ENCODE measurements at regions not wholly inside any gene's neighbourhood (a gene's known extent, or its start where the extent isn't known, plus 50 kb on each side); places are given as distances from the start of the nearest gene placed in this dataset.

- FAIRE-seq (peak; percentile 65), DNase-seq (ENCODE audit: low spot score) (no peak)
Measured at GRCh38 chr7:17230099-17230807, 68.2 kb upstream of the AHR start.

- no peak for DNase-seq (ENCODE audit: low spot score)
- no peak for FAIRE-seq
Measured at GRCh38 chr7:17233603-17234002, 64.8 kb upstream of the AHR start.

GRCh38 chr7:17234030-17234397 lies 64.4 kb upstream of the AHR start:
- DNase-seq (ENCODE audit: low spot score) (peak; percentile 41), FAIRE-seq (no peak)

DNA sequence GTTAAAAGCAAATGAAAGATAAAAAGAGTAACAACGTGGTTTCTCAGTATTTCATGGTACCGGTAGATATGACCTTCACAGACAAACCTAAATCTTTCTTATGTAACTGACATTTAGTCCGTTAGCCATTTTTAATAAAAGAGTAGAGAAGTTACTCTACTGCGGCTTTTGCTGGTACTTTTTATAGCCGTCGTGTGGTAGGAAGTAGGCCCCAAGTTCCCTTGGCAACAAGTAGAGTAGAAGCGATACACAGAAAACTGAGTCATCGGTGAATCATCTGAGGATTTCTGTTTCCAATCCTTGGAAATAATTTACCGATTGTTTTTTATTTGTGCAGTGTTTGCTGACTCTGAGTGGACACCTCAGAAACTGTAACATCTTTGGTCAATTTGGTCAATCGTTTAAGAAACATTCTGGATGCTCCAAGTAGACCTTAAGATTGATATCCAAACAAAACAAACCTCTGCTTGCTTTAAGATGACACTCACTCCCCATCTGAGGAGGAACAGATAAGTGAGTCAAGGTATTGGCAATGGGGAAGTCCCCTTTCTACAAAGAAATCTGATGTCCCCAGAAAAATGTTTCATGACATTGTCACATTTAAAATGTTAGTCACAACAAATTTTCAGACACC lies 63.9 kb upstream of the AHR start:
- FAIRE-seq (no peak), DNase-seq (ENCODE audit: low spot score) (peak; percentile 78)

- DNase-seq (ENCODE audit: low spot score): no peak
- no peak for FAIRE-seq
Measured at GRCh38 chr7:17236171-17236570, 62.3 kb upstream of the AHR start.

DNA sequence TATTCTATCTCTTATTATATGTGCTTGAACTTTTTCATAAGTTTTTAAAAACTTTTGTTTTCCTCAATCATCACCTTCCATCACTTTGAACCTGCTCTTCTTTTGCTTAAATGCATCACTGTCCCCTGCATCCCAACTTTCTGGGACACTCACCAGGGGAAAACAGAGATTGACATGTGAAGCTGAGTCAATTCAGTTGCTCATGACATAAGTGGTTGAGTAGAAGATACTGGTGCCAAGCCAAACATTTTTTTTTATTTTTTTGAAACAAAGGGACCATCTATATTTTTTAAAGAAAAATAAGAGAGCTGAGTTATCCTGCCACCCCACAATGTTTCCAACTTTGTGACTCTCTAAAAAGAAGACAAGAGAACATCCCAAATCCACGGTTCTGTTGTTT lies 61.8 kb upstream of the AHR start:
- FAIRE-seq: no peak
- no peak for DNase-seq (ENCODE audit: low spot score)

DNA sequence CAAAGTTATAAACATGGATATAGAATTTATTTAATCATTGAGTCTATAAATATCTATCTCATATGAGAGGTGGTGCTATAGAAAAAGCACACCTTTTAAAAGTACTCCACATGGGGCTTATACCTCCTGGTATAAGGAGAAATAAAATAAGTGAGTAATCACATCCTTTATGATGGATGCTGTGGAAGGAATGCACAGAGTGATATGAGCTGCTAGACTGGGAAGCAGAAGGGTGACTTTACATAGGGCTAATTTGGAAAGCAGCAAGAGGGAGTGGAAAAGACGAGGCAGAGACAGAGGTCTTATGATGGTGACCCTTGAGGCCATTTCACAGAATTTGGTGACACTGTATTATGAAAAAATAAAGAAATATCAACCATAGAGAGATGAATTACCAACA lies 59.4 kb upstream of the AHR start:
- no peak for DNase-seq (ENCODE audit: low spot score)
- FAIRE-seq: no peak

DNA sequence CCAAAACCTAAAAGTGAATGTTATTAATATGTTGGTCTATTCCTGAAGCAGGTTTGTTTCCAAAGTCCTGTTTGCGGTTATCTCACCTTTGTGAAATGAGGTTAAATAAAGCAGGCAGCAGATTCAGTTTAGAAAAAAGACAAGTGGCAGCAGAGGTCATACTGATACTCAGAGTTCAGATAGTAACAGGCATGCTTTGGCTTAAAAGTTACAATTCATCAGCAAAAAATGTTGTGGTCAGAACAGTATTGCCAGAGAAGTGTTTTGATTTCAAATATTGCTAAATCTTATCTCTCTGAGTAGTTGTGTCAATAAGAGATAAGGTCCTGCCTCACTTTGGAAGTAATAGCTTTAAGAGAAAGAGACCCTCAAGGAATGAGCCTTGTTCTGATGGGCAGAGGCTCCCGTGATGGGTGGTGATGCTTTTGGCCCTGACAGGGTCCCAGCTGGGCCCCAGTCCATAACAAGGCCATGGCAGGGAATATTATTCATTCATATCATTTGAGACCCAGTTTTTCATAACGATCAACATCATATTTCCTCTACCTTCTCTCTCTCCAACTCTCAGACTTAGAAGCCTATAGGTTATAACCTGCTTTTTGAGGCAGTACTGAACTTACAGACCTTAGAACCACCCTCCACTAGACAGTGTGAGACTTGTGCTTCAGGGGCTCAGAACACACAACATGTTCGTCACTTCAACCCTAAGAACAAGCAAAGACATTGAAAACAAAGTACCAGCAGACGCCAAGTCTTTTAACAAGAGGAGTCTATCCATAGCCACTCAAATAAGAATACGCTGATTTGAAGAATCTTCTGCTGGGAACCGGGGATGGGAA lies 58.5 kb upstream of the AHR start:
- FAIRE-seq (no peak), DNase-seq (ENCODE audit: low spot score) (no peak)

DNA sequence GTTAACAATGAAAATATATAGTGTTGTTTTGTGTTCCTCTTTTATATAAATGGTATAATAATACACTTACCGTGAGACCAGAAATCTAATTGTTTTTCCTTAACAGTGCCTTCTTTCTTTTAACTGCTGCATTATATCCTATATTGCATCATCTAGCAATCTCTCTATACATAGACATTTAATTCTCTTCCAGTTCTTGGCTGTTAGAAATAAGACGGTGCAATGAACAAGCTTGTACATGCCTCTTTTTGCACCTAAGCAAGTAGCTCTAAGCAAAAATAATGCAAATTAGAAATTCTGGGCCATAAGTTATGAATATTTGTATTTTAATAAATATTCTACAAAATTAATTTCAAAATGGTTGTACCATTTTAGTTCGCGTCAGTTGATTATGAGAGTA lies 55.9 kb upstream of the AHR start:
- no peak for DNase-seq (ENCODE audit: low spot score)
- FAIRE-seq: no peak

- no peak for FAIRE-seq
- DNase-seq (ENCODE audit: low spot score): no peak
Measured at GRCh38 chr7:17244786-17245185, 53.7 kb upstream of the AHR start.

DNA sequence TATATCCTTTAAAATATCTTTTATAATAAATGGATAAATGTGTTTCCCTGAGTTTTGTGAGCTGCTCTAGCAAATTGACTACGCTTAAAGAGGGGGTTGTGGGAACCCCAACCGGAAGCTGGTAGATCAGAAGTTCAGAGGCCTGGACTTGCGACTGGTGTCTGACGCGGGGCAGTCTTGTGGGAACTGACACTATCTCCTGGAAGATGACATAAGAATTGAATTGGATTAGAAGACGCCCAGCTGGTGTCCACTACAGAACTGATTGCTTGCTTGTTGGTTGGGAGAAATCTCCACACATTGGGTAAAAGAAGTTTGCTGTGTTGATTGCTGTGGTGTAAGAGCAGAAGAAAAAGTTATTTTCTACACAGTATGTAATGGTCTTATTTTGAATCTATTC lies 51.1 kb upstream of the AHR start:
- no peak for FAIRE-seq
- no peak for DNase-seq (ENCODE audit: low spot score)

DNA sequence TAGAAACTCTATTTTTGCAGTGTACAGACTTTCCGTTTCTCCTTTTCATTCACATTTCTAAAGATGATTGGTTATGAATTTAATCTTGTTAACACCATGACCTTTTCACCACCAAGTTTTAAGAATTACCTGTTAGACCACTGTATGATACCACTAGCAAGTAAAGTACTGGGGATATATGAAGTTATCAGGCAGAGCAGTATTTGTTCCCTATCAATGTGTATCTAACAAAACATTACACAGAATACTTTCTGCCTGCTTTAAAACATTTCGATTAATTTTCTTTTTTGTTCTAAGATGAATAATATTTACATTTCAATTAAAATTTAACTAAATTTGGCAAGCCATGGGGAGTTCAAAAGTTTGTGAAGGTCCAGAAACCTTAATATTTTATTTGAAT lies 49.9 kb upstream of the AHR start:
- FAIRE-seq (no peak), DNase-seq (ENCODE audit: low spot score) (no peak)
